GM10248 (cell line): ENCODE measurements at regions not wholly inside any gene's neighbourhood (a gene's known extent, or its start where the extent isn't known, plus 50 kb on each side); places are given as distances from the start of the nearest gene placed in this dataset.

Experiments used
- CTCF ChIA-PET: fragments of 300-600 bp; sonication (Branson Sonifier 250); formaldehyde crosslinking; extraction: SDS; loops from one replicate; lab custom pipeline; 2021; ENCODE audit warnings: antibody characterized with exemption; lab: Yijun Ruan, JAX
- POLR2A ChIA-PET: fragments of 350-650 bp; sonication (Branson Sonifier 250); formaldehyde crosslinking; extraction: SDS; loops from one replicate; lab custom pipeline; 2020; ENCODE audit warnings: antibody characterized with exemption; lab: Yijun Ruan, JAX
- DNase-seq: peaks from one replicate; pipeline ENCODE4 v3.0.0; 2012; ENCODE audit errors: extremely low spot score
- TF ChIP-seq, protein P1 (sequence below): IDR thresholded peaks from 2 replicates; pipeline ENCODE4 v1.5.1; 2012; ENCODE audit warnings: mild to moderate bottlenecking, low read depth; ENCODE audit errors: extremely low read depth, missing control alignments, control extremely low read depth

GRCh38 chr10:128233422-128233821, 107.2 kb upstream of the MKI67 start:
- ChIA-PET CTCF (interaction anchor here (1.6 to 2.8 kb wide), 2 partner anchors 16 to 21 kb away, joined by 3 to 12 read pairs; no protein-coding TSS in a partner anchor), POLR2A (no interaction called here)
- TF ChIP-seq, protein P1, sequence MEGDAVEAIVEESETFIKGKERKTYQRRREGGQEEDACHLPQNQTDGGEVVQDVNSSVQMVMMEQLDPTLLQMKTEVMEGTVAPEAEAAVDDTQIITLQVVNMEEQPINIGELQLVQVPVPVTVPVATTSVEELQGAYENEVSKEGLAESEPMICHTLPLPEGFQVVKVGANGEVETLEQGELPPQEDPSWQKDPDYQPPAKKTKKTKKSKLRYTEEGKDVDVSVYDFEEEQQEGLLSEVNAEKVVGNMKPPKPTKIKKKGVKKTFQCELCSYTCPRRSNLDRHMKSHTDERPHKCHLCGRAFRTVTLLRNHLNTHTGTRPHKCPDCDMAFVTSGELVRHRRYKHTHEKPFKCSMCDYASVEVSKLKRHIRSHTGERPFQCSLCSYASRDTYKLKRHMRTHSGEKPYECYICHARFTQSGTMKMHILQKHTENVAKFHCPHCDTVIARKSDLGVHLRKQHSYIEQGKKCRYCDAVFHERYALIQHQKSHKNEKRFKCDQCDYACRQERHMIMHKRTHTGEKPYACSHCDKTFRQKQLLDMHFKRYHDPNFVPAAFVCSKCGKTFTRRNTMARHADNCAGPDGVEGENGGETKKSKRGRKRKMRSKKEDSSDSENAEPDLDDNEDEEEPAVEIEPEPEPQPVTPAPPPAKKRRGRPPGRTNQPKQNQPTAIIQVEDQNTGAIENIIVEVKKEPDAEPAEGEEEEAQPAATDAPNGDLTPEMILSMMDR, result no peak
- no peak for DNase-seq

GRCh38 chr10:128237710-128238109, 111.5 kb upstream of the MKI67 start:
- no peak for DNase-seq
- TF ChIP-seq, protein P1, result no peak
- ChIA-PET POLR2A (no interaction called here), CTCF (no interaction called here)

DNA sequence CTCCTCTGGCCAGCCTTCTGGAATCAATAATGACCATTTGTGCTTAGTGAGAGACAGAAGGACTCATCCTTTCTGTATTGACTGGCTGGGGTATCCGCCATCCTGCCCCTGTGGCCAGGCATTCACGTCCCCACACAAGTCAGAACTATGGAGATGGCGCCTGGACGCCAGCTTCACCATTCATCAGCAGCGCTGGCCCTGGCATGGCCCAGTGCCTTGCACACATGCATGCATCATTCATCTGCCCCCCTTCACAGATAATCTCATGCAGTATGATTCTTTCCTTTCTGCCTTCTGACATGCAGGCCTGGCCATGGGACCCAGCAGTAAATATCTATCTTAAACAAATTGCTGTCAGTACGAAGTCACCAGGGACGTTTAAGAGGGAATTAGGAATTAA, 114.8 kb upstream of the MKI67 start:
- CTCF ChIA-PET, result no interaction called here

DNA sequence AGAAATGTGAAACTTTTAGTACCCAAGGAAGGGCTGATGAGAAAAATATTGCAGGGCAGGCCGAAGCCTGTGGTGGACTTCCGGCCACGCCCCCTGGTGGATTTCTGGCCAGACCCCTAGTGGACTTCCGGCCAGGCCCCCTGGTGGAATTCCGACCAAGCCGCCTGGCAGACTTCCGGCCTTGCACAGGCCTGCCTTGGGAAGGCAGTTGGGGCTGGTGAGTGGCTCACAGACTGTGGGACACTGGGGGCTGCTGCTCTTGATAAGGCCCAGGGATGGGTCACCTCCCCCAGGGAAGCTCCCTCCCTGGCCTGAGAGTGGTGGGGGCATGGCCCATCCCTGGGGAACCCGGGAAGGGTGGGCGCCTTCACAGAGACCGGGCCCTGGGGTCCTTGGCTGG, 116.4 kb upstream of the MKI67 start:
- CTCF ChIA-PET, result interaction anchor here (1.1 kb wide), 1 partner anchor 17 kb away, joined by 3 read pairs; no protein-coding TSS in a partner anchor

More for the DNA sequence above, 114.8 kb upstream of the MKI67 start:
- POLR2A ChIA-PET, result no interaction called here
- TF ChIP-seq, protein P1, result no peak
- no peak for DNase-seq

GRCh38 chr10:128245026-128245425, 118.8 kb upstream of the MKI67 start:
- TF ChIP-seq, protein P1, result no peak
- POLR2A ChIA-PET, result no interaction called here
- CTCF ChIA-PET, result no interaction called here
- no peak for DNase-seq

More for the DNA sequence above, 116.4 kb upstream of the MKI67 start:
- POLR2A ChIA-PET, result no interaction called here
- TF ChIP-seq, protein P1, result no peak
- DNase-seq, result no peak

GRCh38 chr10:128247576-128247975, 121.4 kb upstream of the MKI67 start:
- CTCF ChIA-PET, result interaction anchor here (1.3 to 1.8 kb wide), 2 partner anchors 13 to 212 kb away, joined by 3 to 4 read pairs; no protein-coding TSS in a partner anchor
- POLR2A ChIA-PET, result no interaction called here

More at GRCh38 chr10:128247576-128247975, 121.4 kb upstream of the MKI67 start:
- DNase-seq, result no peak
- TF ChIP-seq, protein P1, result no peak
